SK-N-MC (cell line): ENCODE measurements at regions not wholly inside any gene's neighbourhood (a gene's known extent, or its start where the extent isn't known, plus 50 kb on each side); places are given as distances from the start of the nearest gene placed in this dataset.

Source experiments
- DNase-seq: peaks from one replicate; pipeline ENCODE4 v3.0.0-alpha.2; 2011; ENCODE audit warnings: low read depth, low spot score
- H3K27ac ChIP-seq: fragments of 200-600 bp; sonication (generic); 2 replicates; pipeline ENCODE4 v1.5.1; 2016; ENCODE audit warnings: mixed run types
- H3K36me3 ChIP-seq: fragments of 200-600 bp; sonication (generic); 2 replicates; pipeline ENCODE4 v1.6.1; 2017; ENCODE audit warnings: antibody characterized with exemption, low read length, mixed read lengths; ENCODE audit not compliant: insufficient read depth
- H3K4me3 ChIP-seq: fragments of 200-600 bp; sonication (generic); 2 replicates; pipeline ENCODE4 v1.5.1; 2016
- H3K9ac ChIP-seq: fragments of 200-600 bp; sonication (generic); 2 replicates; pipeline ENCODE4 v1.8.0; 2017; ENCODE audit warnings: mixed run types, mixed read lengths; ENCODE audit not compliant: insufficient read length
- H3K9me3 ChIP-seq: fragments of 200-600 bp; sonication (generic); 2 replicates; pipeline ENCODE4 v1.6.1; 2017; ENCODE audit warnings: low read depth, mild to moderate bottlenecking, antibody characterized with exemption, low read length, moderate library complexity, mixed read lengths
- EZH2 ChIP-seq: fragments of 200-600 bp; sonication (generic); IDR thresholded peaks from one replicate; pipeline ENCODE4 v1.6.1; 2017; ENCODE audit warnings: antibody characterized with exemption
- FOXP2 ChIP-seq: optimal IDR thresholded peaks from 2 replicates; pipeline ENCODE3; 2011; ENCODE audit warnings: mild to moderate bottlenecking, moderate library complexity; ENCODE audit not compliant: insufficient read depth; ENCODE audit errors: extremely low read length, control extremely low read depth
- POLR2AphosphoS5 ChIP-seq: IDR thresholded peaks from 2 replicates; pipeline ENCODE4 v1.6.1; 2012; ENCODE audit warnings: mild to moderate bottlenecking, low read depth, low read length, borderline replicate concordance

GRCh38 chr13:22175241-22175640 is 504.4 kb downstream of the FGF9 start:
- Histone ChIP-seq H3K9ac (no peak overlapping the region), H3K36me3 (no peaks in the 10 kb centered on the region), H3K4me3 (no peak overlapping the region), H3K9me3 (no peaks in the 10 kb centered on the region), H3K27ac (no peak overlapping the region)
- DNase-seq: no peak
- no peak for TF ChIP-seq FOXP2
- TF ChIP-seq POLR2AphosphoS5: no peak
- TF ChIP-seq EZH2: no peak

- TF ChIP-seq POLR2AphosphoS5 (no peak), FOXP2 (no peak), EZH2 (no peak)
- H3K9ac ChIP-seq: no peak overlapping the region
- no peaks in the 10 kb centered on the region for H3K36me3 ChIP-seq
- no peak overlapping the region for H3K4me3 ChIP-seq
- H3K9me3 ChIP-seq: no peaks in the 10 kb centered on the region
- DNase-seq: no peak
- H3K27ac ChIP-seq: no peak overlapping the region
These were observed 504.9 kb downstream of the FGF9 start for GRCh38 chr13:22175815-22176214.

GRCh38 chr13:22176968-22177520 is 506.2 kb downstream of the FGF9 start:
- DNase-seq: no peak
- TF ChIP-seq EZH2 (no peak), FOXP2 (no peak), POLR2AphosphoS5 (no peak)
- Histone ChIP-seq H3K27ac (no peak overlapping the region), H3K9me3 (no peaks in the 10 kb centered on the region), H3K36me3 (no peaks in the 10 kb centered on the region), H3K4me3 (no peak overlapping the region), H3K9ac (no peak overlapping the region)

GRCh38 chr13:22178878-22179277 is 508.0 kb downstream of the FGF9 start:
- no peaks in the 10 kb centered on the region for H3K9me3 ChIP-seq
- no peak for TF ChIP-seq FOXP2
- no peak for TF ChIP-seq EZH2
- TF ChIP-seq POLR2AphosphoS5: no peak
- no peaks in the 10 kb centered on the region for H3K36me3 ChIP-seq
- H3K9ac ChIP-seq: no peak overlapping the region
- no peak for DNase-seq
- H3K4me3 ChIP-seq: no peak overlapping the region
- H3K27ac ChIP-seq: no peak overlapping the region

GRCh38 chr13:22187329-22187728 is 516.5 kb downstream of the FGF9 start:
- no peaks in the 10 kb centered on the region for H3K9me3 ChIP-seq
- H3K9ac ChIP-seq: no peak overlapping the region
- DNase-seq: no peak
- no peak overlapping the region for H3K27ac ChIP-seq
- no peak overlapping the region for H3K4me3 ChIP-seq
- no peaks in the 10 kb centered on the region for H3K36me3 ChIP-seq
- TF ChIP-seq FOXP2: no peak
- TF ChIP-seq EZH2: no peak
- TF ChIP-seq POLR2AphosphoS5: no peak

GRCh38 chr13:22189176-22190048 is 518.5 kb downstream of the FGF9 start:
- Histone ChIP-seq H3K27ac (no peak overlapping the region), H3K36me3 (no peaks in the 10 kb centered on the region), H3K9me3 (no peaks in the 10 kb centered on the region), H3K9ac (no peak overlapping the region), H3K4me3 (no peak overlapping the region)
- TF ChIP-seq POLR2AphosphoS5 (no peak), EZH2 (no peak), FOXP2 (no peak)
- no peak for DNase-seq

- no peaks in the 10 kb centered on the region for H3K36me3 ChIP-seq
- DNase-seq: no peak
- H3K9ac ChIP-seq: no peak overlapping the region
- H3K9me3 ChIP-seq: no peaks in the 10 kb centered on the region
- H3K27ac ChIP-seq: no peak overlapping the region
- no peak overlapping the region for H3K4me3 ChIP-seq
- TF ChIP-seq POLR2AphosphoS5: no peak
- TF ChIP-seq FOXP2: no peak
- TF ChIP-seq EZH2: no peak
These were observed 522.2 kb downstream of the FGF9 start for GRCh38 chr13:22193070-22193469.

GRCh38 chr13:22194106-22194805 is 523.4 kb downstream of the FGF9 start:
- no peak for DNase-seq
- H3K36me3 ChIP-seq: no peaks in the 10 kb centered on the region
- TF ChIP-seq POLR2AphosphoS5 (no peak), EZH2 (no peak), FOXP2 (no peak)

More at GRCh38 chr13:22194106-22194805, 523.4 kb downstream of the FGF9 start:
- Histone ChIP-seq H3K9me3 (no peaks in the 10 kb centered on the region), H3K27ac (no peak overlapping the region), H3K4me3 (no peak overlapping the region), H3K9ac (no peak overlapping the region)
